SJSA1 (cell line): ENCODE measurements at regions not wholly inside any gene's neighbourhood (a gene's known extent, or its start where the extent isn't known, plus 50 kb on each side); places are given as distances from the start of the nearest gene placed in this dataset.

Experiments
- DNase-seq, 2 experiments: peaks; one replicate each; pipeline ENCODE4 v3.0.0-alpha.2; 2015 to 2020; ENCODE audit warnings: low spot score in 2 of 2, low read depth in 1 of 2
- H3K27ac ChIP-seq: fragments of 250-450 bp; sonication (Bioruptor Pico); 2 replicates; pipeline ENCODE4 v1.5.1; 2020; ENCODE audit warnings: mild to moderate bottlenecking, moderate library complexity
- H3K27me3 ChIP-seq: fragments of 250-450 bp; sonication (Bioruptor Pico); replicated peaks from 2 replicates; pipeline ENCODE4 v1.5.1; 2020; ENCODE audit warnings: mild to moderate bottlenecking, moderate library complexity
- H3K36me3 ChIP-seq: fragments of 250-450 bp; sonication (Bioruptor Pico); 2 replicates; pipeline ENCODE4 v1.5.1; 2020; ENCODE audit warnings: mild to moderate bottlenecking
- H3K4me1 ChIP-seq: fragments of 250-450 bp; sonication (Bioruptor Pico); replicated peaks from 2 replicates; pipeline ENCODE4 v1.6.1; 2021; ENCODE audit warnings: mild to moderate bottlenecking
- H3K4me3 ChIP-seq: fragments of 250-450 bp; sonication (Bioruptor Pico); 2 replicates; pipeline ENCODE4 v1.5.1; 2020; ENCODE audit warnings: mild to moderate bottlenecking
- H3K9me3 ChIP-seq: fragments of 250-450 bp; sonication (Bioruptor Pico); replicated peaks from 2 replicates; pipeline ENCODE4 v1.5.1; 2020; ENCODE audit warnings: mild to moderate bottlenecking

DNA sequence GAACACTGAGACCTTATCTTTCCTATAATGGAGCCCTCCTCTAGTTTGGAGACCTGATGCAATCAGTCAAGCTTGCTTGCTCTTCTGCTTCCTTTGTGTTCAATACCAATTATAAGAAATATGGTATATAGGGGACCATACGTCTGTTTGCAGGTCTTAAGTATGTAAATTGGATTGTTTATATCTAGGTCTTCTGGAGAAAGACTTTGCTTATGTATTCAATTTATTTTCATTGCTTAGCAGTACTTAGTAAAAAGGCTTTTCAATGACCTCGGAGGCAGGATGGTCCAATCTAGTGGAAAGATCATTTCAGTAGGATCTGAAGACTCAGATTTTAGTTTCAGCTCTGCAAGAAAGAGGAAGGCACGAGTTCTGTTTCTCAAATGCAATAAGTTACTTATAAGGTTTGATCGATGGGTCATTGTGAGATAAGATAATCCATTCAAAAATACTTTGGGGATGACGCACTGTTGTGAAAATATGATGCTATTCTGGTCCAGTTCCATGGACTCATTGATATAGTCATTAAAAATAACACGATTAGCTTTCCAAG lies 571.6 kb downstream of the SH2D4B start:
- no peaks in the 10 kb centered on the region for H3K9me3 ChIP-seq

GRCh38 chr10:81116201-81116600 lies 578.5 kb downstream of the SH2D4B start:
- Histone ChIP-seq H3K36me3 (no peaks in the 10 kb centered on the region), H3K4me1 (no peaks in the 10 kb centered on the region), H3K27ac (no peak overlapping the region), H3K4me3 (no peak overlapping the region), H3K9me3 (no peaks in the 10 kb centered on the region), H3K27me3 (no peaks in the 10 kb centered on the region)
- DNase-seq, result no peak

More for the DNA sequence above, 571.6 kb downstream of the SH2D4B start:
- no peaks in the 10 kb centered on the region for H3K27me3 ChIP-seq
- no peak for DNase-seq
- no peak overlapping the region for H3K4me3 ChIP-seq
- H3K4me1 ChIP-seq, result no peaks in the 10 kb centered on the region
- H3K27ac ChIP-seq, result no peak overlapping the region
- no peaks in the 10 kb centered on the region for H3K36me3 ChIP-seq

- H3K9me3 ChIP-seq, result no peaks in the 10 kb centered on the region
- H3K27ac ChIP-seq, result no peak overlapping the region
- no peak overlapping the region for H3K4me3 ChIP-seq
- DNase-seq, result no peak
- no peaks in the 10 kb centered on the region for H3K36me3 ChIP-seq
- no peaks in the 10 kb centered on the region for H3K27me3 ChIP-seq
- no peaks in the 10 kb centered on the region for H3K4me1 ChIP-seq
Observed at GRCh38 chr10:81116990-81117389, 579.3 kb downstream of the SH2D4B start.

- no peaks in the 10 kb centered on the region for H3K27me3 ChIP-seq
- H3K4me1 ChIP-seq, result no peaks in the 10 kb centered on the region
- DNase-seq, result no peak
Observed at GRCh38 chr10:81127931-81128330, 590.2 kb downstream of the SH2D4B start.

DNA sequence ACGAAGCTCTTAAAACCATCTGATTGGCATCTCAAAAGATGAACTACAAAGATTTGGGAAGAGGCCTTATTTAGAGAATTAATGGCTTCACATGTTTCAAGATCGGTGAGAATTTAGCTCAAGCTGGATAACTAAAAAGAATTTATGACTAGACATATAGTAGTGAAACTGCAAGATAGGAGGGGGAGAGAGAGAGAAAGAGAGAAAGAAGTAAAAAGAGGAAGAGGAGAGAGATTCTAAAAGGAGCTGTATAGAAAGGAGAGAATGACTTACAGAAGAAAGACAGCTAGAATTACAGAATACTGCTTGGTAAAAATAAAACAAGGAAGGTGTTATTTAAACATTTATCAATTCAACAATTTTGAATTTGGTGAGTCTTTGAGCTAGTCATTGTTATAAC lies 592.3 kb downstream of the SH2D4B start:
- Histone ChIP-seq H3K9me3 (no peaks in the 10 kb centered on the region), H3K27ac (no peak overlapping the region), H3K4me3 (no peak overlapping the region), H3K27me3 (no peaks in the 10 kb centered on the region), H3K36me3 (no peaks in the 10 kb centered on the region), H3K4me1 (no peaks in the 10 kb centered on the region)
- no peak for DNase-seq

More at GRCh38 chr10:81127931-81128330, 590.2 kb downstream of the SH2D4B start:
- Histone ChIP-seq H3K4me3 (no peak overlapping the region), H3K36me3 (no peaks in the 10 kb centered on the region), H3K27ac (no peak overlapping the region), H3K9me3 (no peaks in the 10 kb centered on the region)

GRCh38 chr10:81135851-81136250 lies 598.1 kb downstream of the SH2D4B start:
- Histone ChIP-seq H3K36me3 (no peaks in the 10 kb centered on the region), H3K4me3 (no peak overlapping the region), H3K9me3 (no peaks in the 10 kb centered on the region; the same call in 1 of the 2 replicates), H3K27ac (no peak overlapping the region), H3K27me3 (no peaks in the 10 kb centered on the region), H3K4me1 (no peaks in the 10 kb centered on the region)
- DNase-seq, result no peak

GRCh38 chr10:81136261-81136660 lies 598.6 kb downstream of the SH2D4B start:
- H3K4me3 ChIP-seq, result no peak overlapping the region
- no peaks in the 10 kb centered on the region; the same call in 1 of the 2 replicates for H3K9me3 ChIP-seq
- no peak for DNase-seq
- H3K27ac ChIP-seq, result no peak overlapping the region
- H3K36me3 ChIP-seq, result no peaks in the 10 kb centered on the region
- no peaks in the 10 kb centered on the region for H3K4me1 ChIP-seq
- H3K27me3 ChIP-seq, result no peaks in the 10 kb centered on the region

GRCh38 chr10:81145975-81146374 lies 608.3 kb downstream of the SH2D4B start:
- H3K4me1 ChIP-seq, result no peaks in the 10 kb centered on the region
- H3K36me3 ChIP-seq, result no peaks in the 10 kb centered on the region
- no peak for DNase-seq
- H3K9me3 ChIP-seq, result no peaks in the 10 kb centered on the region
- H3K27me3 ChIP-seq, result no peaks in the 10 kb centered on the region
- H3K4me3 ChIP-seq, result no peak overlapping the region
- no peak overlapping the region for H3K27ac ChIP-seq

- Histone ChIP-seq H3K27me3 (no peaks in the 10 kb centered on the region), H3K36me3 (no peaks in the 10 kb centered on the region), H3K4me3 (no peak overlapping the region), H3K4me1 (no peaks in the 10 kb centered on the region), H3K27ac (no peak overlapping the region), H3K9me3 (no peaks in the 10 kb centered on the region)
- no peak for DNase-seq
Observed at GRCh38 chr10:81146436-81146835, 608.7 kb downstream of the SH2D4B start.

DNA sequence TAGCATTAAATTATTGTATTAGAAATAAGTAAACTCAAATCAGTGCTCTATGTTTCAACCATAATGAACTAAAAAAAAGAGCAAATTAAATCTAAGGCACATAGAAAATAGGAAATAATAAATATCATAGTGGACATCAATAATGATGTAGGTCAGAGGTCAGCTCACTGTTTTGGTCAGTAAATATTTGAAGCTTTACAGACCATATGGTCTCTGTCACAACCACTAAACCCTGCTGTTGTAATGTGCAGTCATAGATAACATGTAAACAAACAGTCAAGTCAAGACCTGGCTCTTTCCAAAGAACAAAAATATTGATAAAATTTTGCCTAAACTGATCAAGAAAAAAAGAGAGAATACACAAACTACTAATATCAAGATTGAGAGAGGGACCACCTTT lies 615.0 kb downstream of the SH2D4B start:
- H3K9me3 ChIP-seq, result no peaks in the 10 kb centered on the region
- no peak for DNase-seq
- H3K36me3 ChIP-seq, result no peaks in the 10 kb centered on the region
- no peaks in the 10 kb centered on the region for H3K27me3 ChIP-seq
- no peak overlapping the region for H3K27ac ChIP-seq
- H3K4me1 ChIP-seq, result no peaks in the 10 kb centered on the region
- no peak overlapping the region for H3K4me3 ChIP-seq

DNA sequence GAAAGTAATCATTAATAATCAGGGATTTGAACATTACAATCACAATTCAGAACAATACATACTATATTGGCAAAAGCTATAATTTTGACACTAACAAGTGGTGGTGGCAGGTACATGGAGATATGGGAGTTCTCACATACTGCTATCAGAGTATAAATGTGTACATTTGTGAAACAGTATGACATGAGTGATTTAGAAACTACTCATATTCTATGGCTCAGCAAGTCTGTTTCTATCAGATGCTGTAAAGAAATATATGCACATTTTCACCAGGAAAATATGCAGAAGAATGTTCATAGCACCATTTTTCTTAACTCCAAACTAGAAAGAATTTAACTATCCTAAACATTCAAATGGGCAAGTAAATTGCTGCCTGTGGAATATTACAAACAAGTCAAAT lies 620.0 kb downstream of the SH2D4B start:
- Histone ChIP-seq H3K27me3 (no peaks in the 10 kb centered on the region), H3K4me1 (no peaks in the 10 kb centered on the region), H3K27ac (no peak overlapping the region), H3K36me3 (no peaks in the 10 kb centered on the region), H3K9me3 (no peaks in the 10 kb centered on the region), H3K4me3 (no peak overlapping the region)
- no peak for DNase-seq

- Histone ChIP-seq H3K4me3 (no peak overlapping the region), H3K27ac (no peak overlapping the region), H3K27me3 (no peaks in the 10 kb centered on the region), H3K36me3 (no peaks in the 10 kb centered on the region), H3K9me3 (0 out of 2 replicates have a peak, but pooled peaks cover 2% of the 10 kb centered on the region), H3K4me1 (no peaks in the 10 kb centered on the region)
- no peak for DNase-seq
Observed at GRCh38 chr10:81177651-81178244, 640.0 kb downstream of the SH2D4B start.

DNA sequence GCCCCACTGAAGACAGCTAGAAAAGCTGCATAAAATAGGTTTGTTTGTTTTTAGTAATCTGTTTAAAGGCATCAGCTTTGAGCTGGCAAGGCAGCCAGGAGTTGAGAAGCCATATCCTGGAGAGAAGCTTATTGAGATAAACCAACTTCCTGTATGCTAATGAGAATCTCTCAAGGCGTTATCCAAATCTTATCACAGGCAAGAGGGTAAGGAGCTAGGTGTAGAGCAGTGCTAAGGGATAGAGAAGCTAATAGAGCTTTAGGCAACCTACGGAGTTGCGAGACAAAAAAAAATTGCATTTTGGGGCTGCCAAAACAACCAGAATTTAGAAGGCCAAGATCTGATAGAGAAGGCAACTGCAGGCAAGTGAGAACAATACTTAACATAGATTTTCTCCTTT lies 641.6 kb downstream of the SH2D4B start:
- Histone ChIP-seq H3K4me3 (no peak overlapping the region), H3K27ac (no peak overlapping the region), H3K36me3 (no peaks in the 10 kb centered on the region), H3K9me3 (0 out of 2 replicates have a peak, but pooled peaks cover 2% of the 10 kb centered on the region), H3K27me3 (no peaks in the 10 kb centered on the region), H3K4me1 (no peaks in the 10 kb centered on the region)
- DNase-seq, result no peak

- Histone ChIP-seq H3K27me3 (no peaks in the 10 kb centered on the region), H3K4me1 (no peaks in the 10 kb centered on the region), H3K4me3 (no peak overlapping the region), H3K36me3 (no peaks in the 10 kb centered on the region), H3K27ac (no peak overlapping the region), H3K9me3 (0 out of 2 replicates have a peak, but pooled peaks cover 2% of the 10 kb centered on the region)
- DNase-seq, result no peak
Observed at GRCh38 chr10:81179805-81180452, 642.2 kb downstream of the SH2D4B start.
